HEK293 (cell line): ENCODE measurements at regions not wholly inside any gene's neighbourhood (a gene's known extent, or its start where the extent isn't known, plus 50 kb on each side); places are given as distances from the start of the nearest gene placed in this dataset.

Experiments
- GFI1B ChIP-seq: fragments of 450-650 bp; formaldehyde crosslinking; IDR thresholded peaks from 2 replicates; pipeline ENCODE4 v1.5.1; 2016; ENCODE audit warnings: missing biosample characterization, missing genetic modification characterization
- IKZF3 ChIP-seq: fragments of 450-650 bp; IDR thresholded peaks from 2 replicates; pipeline ENCODE4 v1.5.0; 2018; ENCODE audit warnings: missing biosample characterization, mild to moderate bottlenecking, missing genetic modification characterization, moderate library complexity
- ZNF274 ChIP-seq, 2 experiments: fragments of 200-500 bp in 1 of 2; fragments of 450-650 bp in 1 of 2; sonication (Bioruptor generic) in 1 of 2; formaldehyde crosslinking in 1 of 2; IDR thresholded peaks; 2 replicates each; pipeline versions ENCODE4 v1.5.1 to v1.6.1; 2014 to 2016; ENCODE audit warnings: borderline replicate concordance in 1 of 2, inconsistent platforms in 1 of 2, low read length in 1 of 2, missing biosample characterization in 1 of 2, missing genetic modification characterization in 1 of 2
- ZNF341 ChIP-seq: fragments of 450-650 bp; formaldehyde crosslinking; IDR thresholded peaks from 2 replicates; pipeline ENCODE4; 2016; ENCODE audit warnings: low read depth, missing biosample characterization, missing genetic modification characterization
- TF ChIP-seq, protein P1 (sequence below): fragments of 450-650 bp; formaldehyde crosslinking; IDR thresholded peaks from 2 replicates; pipeline ENCODE4 v1.5.1; 2016; ENCODE audit warnings: missing biosample characterization, missing genetic modification characterization
- TF ChIP-seq, protein P2 (sequence below): IDR thresholded peaks from 2 replicates; pipeline ENCODE4 v1.6.1; 2011; ENCODE audit warnings: mild to moderate bottlenecking, low read depth, low read length, borderline replicate concordance
- TF ChIP-seq, protein P3 (sequence below): fragments of 450-650 bp; formaldehyde crosslinking; IDR thresholded peaks from 2 replicates; pipeline ENCODE4 v1.5.1; 2017; ENCODE audit warnings: missing biosample characterization, missing genetic modification characterization
- TF ChIP-seq, protein P4 (sequence below): fragments of 450-650 bp; formaldehyde crosslinking; optimal IDR thresholded peaks from 2 replicates; pipeline ENCODE3; 2016; ENCODE audit warnings: missing biosample characterization, mild to moderate bottlenecking, missing genetic modification characterization
- TF ChIP-seq, protein P5 (sequence below): fragments of 450-650 bp; formaldehyde crosslinking; IDR thresholded peaks from 2 replicates; pipeline ENCODE4 v1.5.0; 2017; ENCODE audit warnings: missing biosample characterization, missing genetic modification characterization, borderline replicate concordance

DNA sequence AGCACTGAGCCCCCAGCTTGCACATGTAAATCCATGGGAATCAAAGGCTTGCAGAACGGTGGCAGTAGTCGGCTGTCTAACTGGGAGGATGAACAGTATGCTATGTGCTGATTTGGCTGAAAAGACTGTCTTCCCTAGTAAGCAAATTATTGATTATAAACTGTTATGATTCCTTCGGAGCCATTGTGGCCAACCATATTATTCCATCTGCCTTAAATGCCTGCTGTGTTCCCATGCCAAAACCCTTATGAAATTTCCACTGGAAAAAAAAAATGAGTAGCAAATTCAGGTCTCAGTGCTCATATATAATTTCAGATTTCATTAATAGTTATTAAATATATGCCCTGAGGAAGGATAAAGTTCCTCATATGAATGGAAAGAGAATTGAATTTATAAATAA is 132.7 kb upstream of the MID1 start:
- TF ChIP-seq, protein P1, sequence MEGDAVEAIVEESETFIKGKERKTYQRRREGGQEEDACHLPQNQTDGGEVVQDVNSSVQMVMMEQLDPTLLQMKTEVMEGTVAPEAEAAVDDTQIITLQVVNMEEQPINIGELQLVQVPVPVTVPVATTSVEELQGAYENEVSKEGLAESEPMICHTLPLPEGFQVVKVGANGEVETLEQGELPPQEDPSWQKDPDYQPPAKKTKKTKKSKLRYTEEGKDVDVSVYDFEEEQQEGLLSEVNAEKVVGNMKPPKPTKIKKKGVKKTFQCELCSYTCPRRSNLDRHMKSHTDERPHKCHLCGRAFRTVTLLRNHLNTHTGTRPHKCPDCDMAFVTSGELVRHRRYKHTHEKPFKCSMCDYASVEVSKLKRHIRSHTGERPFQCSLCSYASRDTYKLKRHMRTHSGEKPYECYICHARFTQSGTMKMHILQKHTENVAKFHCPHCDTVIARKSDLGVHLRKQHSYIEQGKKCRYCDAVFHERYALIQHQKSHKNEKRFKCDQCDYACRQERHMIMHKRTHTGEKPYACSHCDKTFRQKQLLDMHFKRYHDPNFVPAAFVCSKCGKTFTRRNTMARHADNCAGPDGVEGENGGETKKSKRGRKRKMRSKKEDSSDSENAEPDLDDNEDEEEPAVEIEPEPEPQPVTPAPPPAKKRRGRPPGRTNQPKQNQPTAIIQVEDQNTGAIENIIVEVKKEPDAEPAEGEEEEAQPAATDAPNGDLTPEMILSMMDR (tag by site-specific recombination) = no peak
- TF ChIP-seq, protein P2, sequence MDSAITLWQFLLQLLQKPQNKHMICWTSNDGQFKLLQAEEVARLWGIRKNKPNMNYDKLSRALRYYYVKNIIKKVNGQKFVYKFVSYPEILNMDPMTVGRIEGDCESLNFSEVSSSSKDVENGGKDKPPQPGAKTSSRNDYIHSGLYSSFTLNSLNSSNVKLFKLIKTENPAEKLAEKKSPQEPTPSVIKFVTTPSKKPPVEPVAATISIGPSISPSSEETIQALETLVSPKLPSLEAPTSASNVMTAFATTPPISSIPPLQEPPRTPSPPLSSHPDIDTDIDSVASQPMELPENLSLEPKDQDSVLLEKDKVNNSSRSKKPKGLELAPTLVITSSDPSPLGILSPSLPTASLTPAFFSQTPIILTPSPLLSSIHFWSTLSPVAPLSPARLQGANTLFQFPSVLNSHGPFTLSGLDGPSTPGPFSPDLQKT = no peak
- no peak for TF ChIP-seq ZNF274 (IDR thresholded peaks at IDR 0.05; ENCODE audit: low read length)
- no peak for TF ChIP-seq ZNF274 (tag by site-specific recombination; IDR thresholded peaks at IDR 0.05; ENCODE audit: borderline replicate concordance)
- TF ChIP-seq, protein P3, sequence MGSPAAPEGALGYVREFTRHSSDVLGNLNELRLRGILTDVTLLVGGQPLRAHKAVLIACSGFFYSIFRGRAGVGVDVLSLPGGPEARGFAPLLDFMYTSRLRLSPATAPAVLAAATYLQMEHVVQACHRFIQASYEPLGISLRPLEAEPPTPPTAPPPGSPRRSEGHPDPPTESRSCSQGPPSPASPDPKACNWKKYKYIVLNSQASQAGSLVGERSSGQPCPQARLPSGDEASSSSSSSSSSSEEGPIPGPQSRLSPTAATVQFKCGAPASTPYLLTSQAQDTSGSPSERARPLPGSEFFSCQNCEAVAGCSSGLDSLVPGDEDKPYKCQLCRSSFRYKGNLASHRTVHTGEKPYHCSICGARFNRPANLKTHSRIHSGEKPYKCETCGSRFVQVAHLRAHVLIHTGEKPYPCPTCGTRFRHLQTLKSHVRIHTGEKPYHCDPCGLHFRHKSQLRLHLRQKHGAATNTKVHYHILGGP (tag by site-specific recombination) = no peak
- TF ChIP-seq GFI1B = no peak
- TF ChIP-seq IKZF3 (tag by site-specific recombination) = no peak
- TF ChIP-seq, protein P4, sequence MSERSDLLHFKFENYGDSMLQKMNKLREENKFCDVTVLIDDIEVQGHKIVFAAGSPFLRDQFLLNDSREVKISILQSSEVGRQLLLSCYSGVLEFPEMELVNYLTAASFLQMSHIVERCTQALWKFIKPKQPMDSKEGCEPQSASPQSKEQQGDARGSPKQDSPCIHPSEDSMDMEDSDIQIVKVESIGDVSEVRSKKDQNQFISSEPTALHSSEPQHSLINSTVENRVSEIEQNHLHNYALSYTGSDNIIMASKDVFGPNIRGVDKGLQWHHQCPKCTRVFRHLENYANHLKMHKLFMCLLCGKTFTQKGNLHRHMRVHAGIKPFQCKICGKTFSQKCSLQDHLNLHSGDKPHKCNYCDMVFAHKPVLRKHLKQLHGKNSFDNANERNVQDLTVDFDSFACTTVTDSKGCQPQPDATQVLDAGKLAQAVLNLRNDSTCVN = no peak
- TF ChIP-seq, protein P5, sequence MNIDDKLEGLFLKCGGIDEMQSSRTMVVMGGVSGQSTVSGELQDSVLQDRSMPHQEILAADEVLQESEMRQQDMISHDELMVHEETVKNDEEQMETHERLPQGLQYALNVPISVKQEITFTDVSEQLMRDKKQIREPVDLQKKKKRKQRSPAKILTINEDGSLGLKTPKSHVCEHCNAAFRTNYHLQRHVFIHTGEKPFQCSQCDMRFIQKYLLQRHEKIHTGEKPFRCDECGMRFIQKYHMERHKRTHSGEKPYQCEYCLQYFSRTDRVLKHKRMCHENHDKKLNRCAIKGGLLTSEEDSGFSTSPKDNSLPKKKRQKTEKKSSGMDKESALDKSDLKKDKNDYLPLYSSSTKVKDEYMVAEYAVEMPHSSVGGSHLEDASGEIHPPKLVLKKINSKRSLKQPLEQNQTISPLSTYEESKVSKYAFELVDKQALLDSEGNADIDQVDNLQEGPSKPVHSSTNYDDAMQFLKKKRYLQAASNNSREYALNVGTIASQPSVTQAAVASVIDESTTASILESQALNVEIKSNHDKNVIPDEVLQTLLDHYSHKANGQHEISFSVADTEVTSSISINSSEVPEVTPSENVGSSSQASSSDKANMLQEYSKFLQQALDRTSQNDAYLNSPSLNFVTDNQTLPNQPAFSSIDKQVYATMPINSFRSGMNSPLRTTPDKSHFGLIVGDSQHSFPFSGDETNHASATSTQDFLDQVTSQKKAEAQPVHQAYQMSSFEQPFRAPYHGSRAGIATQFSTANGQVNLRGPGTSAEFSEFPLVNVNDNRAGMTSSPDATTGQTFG (tag by site-specific recombination) = no peak
- TF ChIP-seq ZNF341 (tag by site-specific recombination) = no peak
